ENCODE measurements at regions not wholly inside any gene's neighbourhood (a gene's known extent, or its start where the extent isn't known, plus 50 kb on each side); places are given as distances from the start of the nearest gene placed in this dataset.

GRCh38 chr4:29521281-29521680 is 1198.9 kb upstream of the PCDH7 start:
- no peak for DNase-seq (ENCODE audit: low read depth in 1 of 2, low spot score in 1 of 2)
- TF ChIP-seq JUND (IDR thresholded peaks at IDR 0.05; ENCODE audit: low read depth) = no peak
- in situ Hi-C loops (cut with HindIII; ENCODE audit: low pct_unique_long_range_greater_than_20kb, low sequenced_read_pairs) = no loop called here

GRCh38 chr4:29536745-29537144 is 1183.4 kb upstream of the PCDH7 start:
- in situ Hi-C loops (cut with HindIII; ENCODE audit: low pct_unique_long_range_greater_than_20kb, low sequenced_read_pairs) = no loop called here
- no peak for DNase-seq (ENCODE audit: low read depth in 1 of 2, low spot score in 1 of 2)
- no peak for TF ChIP-seq JUND (IDR thresholded peaks at IDR 0.05; ENCODE audit: low read depth)

DNA sequence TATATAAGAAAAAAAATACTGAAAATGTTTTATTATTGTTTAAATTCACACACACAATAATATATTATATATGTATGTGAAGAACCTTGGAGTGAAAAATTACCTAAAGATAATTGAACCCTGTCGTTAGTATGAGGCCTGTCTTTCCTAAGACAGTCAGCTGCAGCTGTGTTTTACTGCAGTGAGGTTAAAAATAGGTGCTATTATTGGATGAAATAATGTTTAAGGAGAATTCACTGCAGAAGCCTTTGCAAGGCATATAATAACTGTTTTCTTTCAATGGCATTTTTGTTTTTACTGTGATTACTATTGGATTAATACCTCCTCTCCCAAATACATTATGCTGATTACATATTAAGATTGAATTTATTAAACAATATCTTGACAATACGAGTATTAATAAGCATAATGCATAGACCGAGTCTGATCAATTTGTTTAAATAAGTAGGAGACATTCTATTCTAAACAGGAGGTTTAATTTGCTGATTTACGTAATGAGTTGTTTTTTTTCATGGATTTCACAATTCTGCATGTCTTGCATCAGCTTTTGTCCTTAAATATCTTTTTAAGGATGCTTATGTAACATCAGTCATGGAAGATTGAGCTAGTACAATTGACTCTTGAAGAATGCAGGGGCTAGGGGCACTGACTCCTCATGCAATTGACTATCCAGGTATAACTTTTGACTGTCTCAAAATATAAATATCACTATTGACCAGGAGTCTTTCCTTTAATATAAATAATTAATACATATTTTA is 1181.1 kb upstream of the PCDH7 start:
- in situ Hi-C loops (cut with HindIII; ENCODE audit: low pct_unique_long_range_greater_than_20kb, low sequenced_read_pairs) = no loop called here
- no peak for DNase-seq (ENCODE audit: low read depth in 1 of 2, low spot score in 1 of 2)
- no peak for TF ChIP-seq JUND (IDR thresholded peaks at IDR 0.05; ENCODE audit: low read depth)

DNA sequence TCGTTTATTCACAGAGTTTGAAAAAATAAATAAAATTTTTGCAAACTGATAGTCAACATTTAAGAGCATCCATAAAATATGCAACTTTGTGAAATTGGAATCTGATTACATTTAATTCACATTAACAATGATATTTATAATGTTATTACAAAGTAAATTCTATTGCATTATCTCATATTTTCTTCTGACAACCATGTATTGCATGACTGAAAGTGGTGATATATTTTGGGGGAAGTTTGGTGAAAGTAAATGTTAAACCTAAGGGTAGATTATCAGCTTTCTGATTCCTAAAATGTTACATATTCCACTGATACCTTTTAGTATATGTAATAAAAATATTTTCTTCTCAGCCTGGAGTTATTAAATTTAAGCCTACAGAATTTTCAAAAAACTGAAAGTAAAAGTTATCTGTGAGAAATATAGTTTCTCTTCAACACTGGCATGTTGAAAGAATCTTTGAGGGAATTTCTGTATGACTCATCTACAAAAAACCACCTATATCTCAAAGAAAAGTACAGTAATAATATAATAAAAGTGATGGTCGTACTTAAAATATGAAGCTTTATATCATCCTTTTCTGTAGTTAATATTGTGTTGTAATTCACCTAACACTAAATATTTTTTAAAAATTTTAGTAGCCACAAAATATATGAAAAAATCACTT is 1179.6 kb upstream of the PCDH7 start:
- in situ Hi-C loops (cut with HindIII; ENCODE audit: low pct_unique_long_range_greater_than_20kb, low sequenced_read_pairs) = no loop called here
- no peak for DNase-seq (ENCODE audit: low read depth in 1 of 2, low spot score in 1 of 2)
- TF ChIP-seq JUND (IDR thresholded peaks at IDR 0.05; ENCODE audit: low read depth) = no peak

DNA sequence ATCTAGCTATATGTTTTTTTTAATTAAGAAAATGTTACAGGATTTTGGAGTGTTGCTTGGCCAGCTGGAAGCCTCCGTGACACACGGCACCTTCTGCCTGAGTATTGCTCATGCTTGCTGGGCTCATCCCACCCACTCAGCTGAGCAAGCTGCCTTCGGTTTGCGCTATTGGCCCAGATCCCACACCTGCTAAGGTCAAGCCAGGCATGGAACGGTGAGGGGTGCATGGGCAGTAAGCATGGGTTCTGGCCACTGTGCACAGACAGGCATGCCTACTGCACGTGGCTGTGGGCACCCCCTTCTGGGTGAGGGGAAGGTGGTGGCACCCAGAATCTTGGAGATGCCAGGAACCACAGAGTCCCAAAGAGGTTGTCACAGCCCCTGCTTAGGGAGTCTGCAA is 1178.4 kb upstream of the PCDH7 start:
- no peak for DNase-seq (ENCODE audit: low read depth in 1 of 2, low spot score in 1 of 2)
- no peak for TF ChIP-seq JUND (IDR thresholded peaks at IDR 0.05; ENCODE audit: low read depth)
- in situ Hi-C loops (cut with HindIII; ENCODE audit: low pct_unique_long_range_greater_than_20kb, low sequenced_read_pairs) = no loop called here

GRCh38 chr4:29549342-29549741 is 1170.8 kb upstream of the PCDH7 start:
- in situ Hi-C loops (cut with HindIII; ENCODE audit: low pct_unique_long_range_greater_than_20kb, low sequenced_read_pairs) = no loop called here
- no peak for DNase-seq (ENCODE audit: low read depth in 1 of 2, low spot score in 1 of 2)
- no peak for TF ChIP-seq JUND (IDR thresholded peaks at IDR 0.05; ENCODE audit: low read depth)

DNA sequence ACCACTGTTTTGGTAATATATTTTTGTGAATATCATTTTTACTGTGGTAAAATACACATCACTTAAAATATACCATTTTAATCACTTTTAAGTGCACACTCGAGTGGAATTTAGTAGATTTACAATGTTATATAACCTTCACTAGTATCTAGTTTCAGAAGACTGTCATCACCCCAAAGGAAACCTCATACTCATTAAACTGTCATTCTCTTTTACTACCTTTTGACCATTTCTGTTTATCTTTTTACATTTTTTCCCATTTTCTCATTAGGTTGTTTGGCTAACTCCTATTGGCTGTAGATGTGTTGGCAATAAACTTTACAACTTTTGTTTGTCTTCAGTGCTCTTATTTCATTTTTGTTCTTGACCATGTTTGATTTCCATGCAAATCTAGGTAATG is 1168.3 kb upstream of the PCDH7 start:
- in situ Hi-C loops (cut with HindIII; ENCODE audit: low pct_unique_long_range_greater_than_20kb, low sequenced_read_pairs) = no loop called here
- no peak for DNase-seq (ENCODE audit: low read depth in 1 of 2, low spot score in 1 of 2)
- no peak for TF ChIP-seq JUND (IDR thresholded peaks at IDR 0.05; ENCODE audit: low read depth)

DNA sequence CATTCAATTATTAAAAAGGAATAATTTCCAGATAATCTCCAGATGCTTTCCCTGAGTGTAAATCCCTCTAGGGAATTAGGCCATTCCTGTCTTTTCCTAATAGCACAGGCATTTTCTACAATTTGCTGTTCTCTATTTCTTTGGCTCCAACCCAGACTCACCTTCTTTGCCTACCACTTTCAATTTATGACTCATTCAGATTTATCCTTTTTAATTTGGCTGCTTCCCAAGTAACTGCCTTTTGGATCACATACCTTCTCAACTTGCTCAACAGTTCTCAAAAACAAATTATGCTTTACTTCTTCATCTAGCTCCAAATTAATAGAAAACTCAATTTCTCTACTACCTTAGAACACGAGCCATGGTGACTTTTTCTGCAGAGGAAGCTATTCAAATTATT is 1166.3 kb upstream of the PCDH7 start:
- in situ Hi-C loops (cut with HindIII; ENCODE audit: low pct_unique_long_range_greater_than_20kb, low sequenced_read_pairs) = no loop called here
- TF ChIP-seq JUND (IDR thresholded peaks at IDR 0.05; ENCODE audit: low read depth) = no peak
- no peak for DNase-seq (ENCODE audit: low read depth in 1 of 2, low spot score in 1 of 2)

DNA sequence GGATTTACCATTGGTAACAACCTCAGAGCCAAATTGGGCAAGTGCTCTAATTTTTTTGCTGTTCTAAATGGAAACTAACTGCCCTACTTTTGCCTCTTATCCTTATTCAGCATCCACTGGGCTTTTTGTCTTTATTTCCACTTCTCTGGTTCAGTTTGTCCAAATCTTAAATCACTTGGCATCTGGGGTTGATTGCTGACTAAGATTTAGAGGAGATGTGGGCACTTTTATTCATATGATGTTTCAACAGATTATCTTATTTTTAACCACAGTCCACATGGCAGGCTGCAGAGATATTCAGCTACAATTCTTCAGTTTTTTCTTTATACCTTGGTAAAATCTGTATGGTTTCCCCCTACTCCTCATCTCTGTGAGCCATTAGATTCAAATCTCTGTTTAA is 1161.4 kb upstream of the PCDH7 start:
- DNase-seq (ENCODE audit: low read depth in 1 of 2, low spot score in 1 of 2) = no peak
- no peak for TF ChIP-seq JUND (IDR thresholded peaks at IDR 0.05; ENCODE audit: low read depth)
- in situ Hi-C loops (cut with HindIII; ENCODE audit: low pct_unique_long_range_greater_than_20kb, low sequenced_read_pairs) = no loop called here

DNA sequence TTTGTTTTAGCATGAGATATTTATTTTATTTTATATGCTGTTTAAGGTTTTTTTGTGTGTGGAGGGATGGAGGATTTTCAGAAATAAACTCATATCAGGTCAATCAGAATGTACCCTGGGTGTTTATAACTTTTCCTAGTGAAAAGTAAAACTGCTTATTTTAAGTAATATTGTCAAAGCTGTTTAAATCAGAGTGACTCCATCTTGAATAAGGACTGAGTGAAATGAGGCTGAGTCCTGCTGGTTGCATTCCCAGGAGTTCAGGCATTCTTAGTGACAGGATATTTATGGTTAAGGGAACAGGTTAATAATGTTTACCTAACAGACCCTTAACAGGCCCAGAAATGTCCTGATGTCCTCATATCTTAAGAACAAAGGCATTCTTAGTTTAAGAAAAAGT is 1160.9 kb upstream of the PCDH7 start:
- TF ChIP-seq JUND (IDR thresholded peaks at IDR 0.05; ENCODE audit: low read depth) = no peak
- in situ Hi-C loops (cut with HindIII; ENCODE audit: low pct_unique_long_range_greater_than_20kb, low sequenced_read_pairs) = no loop called here
- no peak for DNase-seq (ENCODE audit: low read depth in 1 of 2, low spot score in 1 of 2)

- in situ Hi-C loops (cut with HindIII; ENCODE audit: low pct_unique_long_range_greater_than_20kb, low sequenced_read_pairs) = no loop called here
- no peak for TF ChIP-seq JUND (IDR thresholded peaks at IDR 0.05; ENCODE audit: low read depth)
- DNase-seq (ENCODE audit: low read depth in 1 of 2, low spot score in 1 of 2) = no peak
Measured at GRCh38 chr4:29560452-29560851, 1159.7 kb upstream of the PCDH7 start.

- in situ Hi-C loops (cut with HindIII; ENCODE audit: low pct_unique_long_range_greater_than_20kb, low sequenced_read_pairs) = no loop called here
- DNase-seq (ENCODE audit: low read depth in 1 of 2, low spot score in 1 of 2) = no peak
- TF ChIP-seq JUND (IDR thresholded peaks at IDR 0.05; ENCODE audit: low read depth) = no peak
Measured at GRCh38 chr4:29565256-29565655, 1154.9 kb upstream of the PCDH7 start.

DNA sequence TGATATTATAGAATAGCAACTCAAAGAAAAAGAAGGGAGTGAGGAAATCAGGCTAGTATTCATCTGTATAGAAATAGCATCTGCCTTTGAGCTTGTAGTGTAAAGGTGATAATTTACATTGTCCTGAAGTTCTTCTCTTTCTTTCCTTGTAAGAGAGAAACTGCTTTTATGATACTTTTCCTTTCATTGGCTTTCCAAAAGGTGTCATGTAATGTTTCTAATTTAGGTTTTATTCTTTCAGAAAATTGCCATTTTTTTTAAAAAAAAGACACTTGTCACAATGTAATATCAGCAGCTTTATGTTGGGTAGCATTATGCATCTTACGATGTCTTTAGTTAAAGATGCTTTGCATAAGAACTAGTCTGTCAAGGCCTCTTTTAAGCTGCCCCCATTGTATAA is 1153.8 kb upstream of the PCDH7 start:
- TF ChIP-seq JUND (IDR thresholded peaks at IDR 0.05; ENCODE audit: low read depth) = no peak
- DNase-seq (ENCODE audit: low read depth in 1 of 2, low spot score in 1 of 2) = no peak
- in situ Hi-C loops (cut with HindIII; ENCODE audit: low pct_unique_long_range_greater_than_20kb, low sequenced_read_pairs) = no loop called here

- no peak for DNase-seq (ENCODE audit: low read depth in 1 of 2, low spot score in 1 of 2)
- in situ Hi-C loops (cut with HindIII; ENCODE audit: low pct_unique_long_range_greater_than_20kb, low sequenced_read_pairs) = no loop called here
- no peak for TF ChIP-seq JUND (IDR thresholded peaks at IDR 0.05; ENCODE audit: low read depth)
Measured at GRCh38 chr4:29571322-29571721, 1148.8 kb upstream of the PCDH7 start.

Data from T47D (cell line).